A549 (cell line): ENCODE measurements at regions not wholly inside any gene's neighbourhood (a gene's known extent, or its start where the extent isn't known, plus 50 kb on each side); places are given as distances from the start of the nearest gene placed in this dataset.

Experiments used
- ATAC-seq, 2 experiments: fragments of 200-7000 bp in 1 of 2; fragments of >200 bp in 1 of 2; cut with Nextera tagmentation in 1 of 2; cut with Tn5 transposase in 1 of 2; 3 replicates each; pipeline versions ENCODE4 v1.8.0 to v1.9.1; 2018 to 2020; ENCODE audit warnings: mild to moderate bottlenecking in 1 of 2, moderate library complexity in 1 of 2
- CTCF ChIA-PET: fragments of 300-600 bp; sonication (Branson Sonifier 250); formaldehyde crosslinking; extraction: SDS; loops from one replicate; lab custom pipeline; 2021; ENCODE audit warnings: antibody characterized with exemption, inconsistent platforms; lab: Yijun Ruan, JAX
- POLR2A ChIA-PET: fragments of 350-600 bp; formaldehyde crosslinking; extraction: SDS; loops from one replicate; lab custom pipeline; 2021; ENCODE audit warnings: antibody characterized with exemption, inconsistent platforms; lab: Yijun Ruan, JAX
- DNase-seq, 2 experiments: peaks; one replicate each; pipeline versions ENCODE4 v3.0.0 to v3.0.0-alpha.2; 2011 to 2016; ENCODE audit warnings: low read depth in 1 of 2, low spot score in 1 of 2
- FAIRE-seq: peaks from 2 replicates; lab custom pipeline; 2011; peaks lifted over from hg19 to GRCh38; lab: Jason Lieb, UNC
- H3K27ac ChIP-seq, 2 experiments: fragments of >200 bp; sonication (Bioruptor Twin); formaldehyde crosslinking; 3 replicates each; pipeline ENCODE4 v1.5.1; 2016 to 2017
- H3K4me1 ChIP-seq: fragments of >200 bp; sonication (Bioruptor Twin); formaldehyde crosslinking; 3 replicates; pipeline ENCODE4 v1.6.1; 2016
- H3K4me2 ChIP-seq: fragments of >200 bp; sonication (Bioruptor Twin); formaldehyde crosslinking; 3 replicates; pipeline ENCODE4 v1.6.1; 2016
- H3K4me3 ChIP-seq: fragments of >200 bp; sonication (Bioruptor Twin); formaldehyde crosslinking; 3 replicates; pipeline ENCODE4 v1.5.1; 2016
- H3K9me3 ChIP-seq: fragments of >200 bp; sonication (Bioruptor Twin); formaldehyde crosslinking; 3 replicates; pipeline ENCODE4 v1.6.1; 2016
- CBX2 ChIP-seq: fragments of 200-600 bp; sonication (generic); IDR thresholded peaks from 2 replicates; pipeline ENCODE4 v1.6.1; 2016; ENCODE audit warnings: low read depth, mild to moderate bottlenecking, borderline replicate concordance
- CBX8 ChIP-seq: fragments of 200-600 bp; sonication (generic); IDR thresholded peaks from 2 replicates; pipeline ENCODE4 v1.6.1; 2016
- CHD2 ChIP-seq: fragments of 150-350 bp; IDR thresholded peaks from 2 replicates; pipeline ENCODE4 v1.6.1; 2014; ENCODE audit warnings: low read length; ENCODE audit not compliant: partially characterized antibody
- EHMT2 ChIP-seq: fragments of 200-600 bp; sonication (generic); IDR thresholded peaks from 2 replicates; pipeline ENCODE4 v1.6.1; 2016; ENCODE audit warnings: antibody characterized with exemption, low read depth, mild to moderate bottlenecking, moderate library complexity
- EP300 ChIP-seq, 2 experiments: fragments of >200 bp; sonication (Bioruptor Twin); formaldehyde crosslinking; IDR thresholded peaks; 2 replicates in 1 of 2; 3 replicates in 1 of 2; pipeline ENCODE4 v1.6.1; 2016 to 2017
- FOSL2 ChIP-seq, 2 experiments: fragments of 450-650 bp in 1 of 2; fragments of >200 bp in 1 of 2; sonication (Bioruptor Twin) in 1 of 2; formaldehyde crosslinking; IDR thresholded peaks; 2 replicates each; pipeline versions ENCODE4 v1.5.0 to v1.6.1; 2016 to 2020; ENCODE audit warnings: mild to moderate bottlenecking in 1 of 2, moderate library complexity in 1 of 2
- GATA3 ChIP-seq: IDR thresholded peaks from 2 replicates; pipeline ENCODE4 v1.6.1; 2012; ENCODE audit warnings: borderline replicate concordance
- HEYL ChIP-seq: fragments of 250-450 bp; sonication (Bioruptor Pico); IDR thresholded peaks from 2 replicates; pipeline ENCODE4 v1.8.0; 2021; ENCODE audit warnings: mild to moderate bottlenecking, moderate library complexity
- HOXB13 ChIP-seq: fragments of 250-450 bp; sonication (Bioruptor Pico); IDR thresholded peaks from 2 replicates; pipeline ENCODE4 v1.5.0; 2020; ENCODE audit warnings: low read depth, mild to moderate bottlenecking, moderate library complexity
- HOXB5 ChIP-seq: fragments of 250-450 bp; sonication (Bioruptor Pico); IDR thresholded peaks from 2 replicates; pipeline ENCODE4 v1.5.0; 2020; ENCODE audit warnings: mild to moderate bottlenecking, moderate library complexity
- KDM1A ChIP-seq: fragments of 200-600 bp; sonication (generic); IDR thresholded peaks from 2 replicates; pipeline ENCODE4 v1.6.1; 2016; ENCODE audit warnings: low read depth, mild to moderate bottlenecking
- MAFK ChIP-seq: fragments of 450-650 bp; IDR thresholded peaks from 2 replicates; pipeline ENCODE4 v1.6.1; 2014; ENCODE audit not compliant: partially characterized antibody
- RARB ChIP-seq: fragments of 250-450 bp; sonication (Bioruptor Pico); IDR thresholded peaks from 2 replicates; pipeline ENCODE4 v1.8.0; 2021; ENCODE audit warnings: mild to moderate bottlenecking, moderate library complexity
- RCOR1 ChIP-seq: fragments of 150-350 bp; IDR thresholded peaks from 2 replicates; pipeline ENCODE4 v1.6.1; 2014; ENCODE audit warnings: antibody characterized with exemption, low read length, low read depth
- RFX5 ChIP-seq: fragments of 450-650 bp; IDR thresholded peaks from 2 replicates; pipeline ENCODE4 v1.7.1; 2014; ENCODE audit warnings: antibody characterized with exemption, mild to moderate bottlenecking, moderate library complexity
- SMC3 ChIP-seq: fragments of >200 bp; sonication (Bioruptor Twin); formaldehyde crosslinking; IDR thresholded peaks from 3 replicates; pipeline ENCODE4 v1.6.1; 2018; ENCODE audit warnings: inconsistent platforms
- TFCP2L1 ChIP-seq: fragments of 250-450 bp; sonication (Bioruptor Pico); IDR thresholded peaks from 2 replicates; pipeline ENCODE4 v1.5.0; 2021; ENCODE audit warnings: mild to moderate bottlenecking
- TP53 ChIP-seq: fragments of 250-450 bp; sonication (Bioruptor Pico); IDR thresholded peaks from 2 replicates; pipeline ENCODE4 v1.5.0; 2021; ENCODE audit warnings: mild to moderate bottlenecking, moderate library complexity
- ZC3H11A ChIP-seq: fragments of 450-650 bp; IDR thresholded peaks from 2 replicates; pipeline ENCODE4 v1.6.1; 2014; ENCODE audit warnings: antibody characterized with exemption, mild to moderate bottlenecking
- ZNF302 ChIP-seq: fragments of 250-450 bp; sonication (Bioruptor Pico); IDR thresholded peaks from 2 replicates; pipeline ENCODE4 v1.9.0; 2021; ENCODE audit warnings: inconsistent platforms, mild to moderate bottlenecking, moderate library complexity
- WGBS: methylation state at CpG from one replicate; pipeline ENCODE4 v1.1.6; 2017; ENCODE audit errors: missing lambda C conversion rate; 5-methylcytosine and 5-hydroxymethylcytosine counted together
- TF ChIP-seq, protein P1 (sequence below): fragments of 250-450 bp; sonication (Bioruptor Pico); IDR thresholded peaks from 2 replicates; pipeline ENCODE4 v1.5.0; 2021; ENCODE audit warnings: mild to moderate bottlenecking, moderate library complexity, borderline replicate concordance
- TF ChIP-seq, protein P2 (sequence below): fragments of 250-450 bp; sonication (Bioruptor Pico); IDR thresholded peaks from 2 replicates; pipeline ENCODE4 v1.5.0; 2020; ENCODE audit warnings: low read depth, mild to moderate bottlenecking, moderate library complexity
- TF ChIP-seq, protein P3 (sequence below): IDR thresholded peaks from 2 replicates; pipeline ENCODE4 v1.6.1; 2012
- TF ChIP-seq, protein P4 (sequence below): fragments of >200 bp; sonication (Bioruptor Twin); formaldehyde crosslinking; IDR thresholded peaks from 3 replicates; pipeline ENCODE4 v1.6.1; 2016
- TF ChIP-seq, protein P5 (sequence below): fragments of 450-650 bp; IDR thresholded peaks from 2 replicates; pipeline ENCODE4 v1.6.1; 2014; ENCODE audit warnings: antibody characterized with exemption

DNA sequence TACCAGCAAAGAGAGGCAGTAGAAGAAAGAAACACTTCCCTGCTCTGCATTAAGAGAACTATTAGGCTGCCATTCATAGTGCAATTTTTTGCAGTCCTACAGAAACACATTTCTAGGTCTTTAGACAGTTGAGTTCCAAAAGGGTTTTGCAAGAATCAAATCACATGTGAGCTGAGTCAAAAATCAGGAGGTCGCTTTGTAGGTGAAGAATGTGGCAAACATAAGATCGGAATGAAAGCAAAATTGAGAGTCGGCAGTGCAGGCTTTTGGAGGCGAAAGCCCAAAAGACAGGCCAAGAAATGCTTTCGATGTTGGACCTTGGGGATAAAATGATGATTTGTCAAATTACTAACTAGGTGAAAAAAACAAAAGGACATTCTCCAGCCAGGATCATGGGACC, 213.5 kb upstream of the NRIP1 start:
- POLR2A ChIA-PET, result no interaction called here
- CTCF ChIA-PET, result interaction anchor here (1.2 kb wide), 1 partner anchor 29 kb away, joined by 3 read pairs; no protein-coding TSS in a partner anchor
- 0 out of 3 replicates have a peak, but pooled peaks cover 5% of the 10 kb centered on the region for H3K4me1 ChIP-seq
- ATAC-seq, result no peak
- FAIRE-seq, result no peak
- 99% methylated on average over 5 of the region's 5 CpGs for WGBS
- no peak overlapping the region for H3K4me3 ChIP-seq
- 0 out of 3 replicates have a peak, but pooled peaks cover 3% of the 10 kb centered on the region for H3K9me3 ChIP-seq
- no peak overlapping the region for H3K27ac ChIP-seq
- no peak overlapping the region for H3K4me2 ChIP-seq
- DNase-seq, result no peak
- TF ChIP-seq GATA3, result no peak
- no peak for TF ChIP-seq CBX8
- TF ChIP-seq HOXB13, result no peak
- TF ChIP-seq TP53 (CRISPR knock-in tag), result no peak
- no peak for TF ChIP-seq HEYL
- TF ChIP-seq RCOR1, result no peak
- no peak for TF ChIP-seq ZNF302 (CRISPR knock-in tag)
- no peak for TF ChIP-seq TFCP2L1 (CRISPR knock-in tag)
- TF ChIP-seq, protein P1, sequence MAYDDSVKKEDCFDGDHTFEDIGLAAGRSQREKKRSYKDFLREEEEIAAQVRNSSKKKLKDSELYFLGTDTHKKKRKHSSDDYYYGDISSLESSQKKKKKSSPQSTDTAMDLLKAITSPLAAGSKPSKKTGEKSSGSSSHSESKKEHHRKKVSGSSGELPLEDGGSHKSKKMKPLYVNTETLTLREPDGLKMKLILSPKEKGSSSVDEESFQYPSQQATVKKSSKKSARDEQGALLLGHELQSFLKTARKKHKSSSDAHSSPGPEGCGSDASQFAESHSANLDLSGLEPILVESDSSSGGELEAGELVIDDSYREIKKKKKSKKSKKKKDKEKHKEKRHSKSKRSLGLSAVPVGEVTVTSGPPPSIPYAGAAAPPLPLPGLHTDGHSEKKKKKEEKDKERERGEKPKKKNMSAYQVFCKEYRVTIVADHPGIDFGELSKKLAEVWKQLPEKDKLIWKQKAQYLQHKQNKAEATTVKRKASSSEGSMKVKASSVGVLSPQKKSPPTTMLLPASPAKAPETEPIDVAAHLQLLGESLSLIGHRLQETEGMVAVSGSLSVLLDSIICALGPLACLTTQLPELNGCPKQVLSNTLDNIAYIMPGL (CRISPR knock-in tag), result no peak
- no peak for TF ChIP-seq SMC3

DNA sequence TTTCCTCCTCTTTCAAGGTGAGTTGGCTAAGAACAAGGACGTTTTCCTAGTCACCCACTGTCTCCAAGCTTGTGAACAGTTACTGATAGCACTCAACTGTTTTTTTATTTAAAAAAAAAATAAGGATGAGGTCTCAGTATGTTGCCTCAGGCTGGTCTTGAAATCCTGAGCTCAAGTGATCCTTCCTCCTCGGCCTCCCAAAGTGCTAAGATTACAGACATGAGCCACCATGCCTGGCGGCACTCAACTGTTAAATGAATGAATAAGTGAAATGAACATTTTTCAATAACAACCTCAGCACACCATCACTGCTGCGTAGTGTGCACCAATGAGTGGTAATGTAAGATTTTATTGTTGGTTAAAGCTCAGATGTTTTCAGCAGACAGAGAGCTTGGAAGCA, 214.1 kb upstream of the NRIP1 start:
- ChIA-PET CTCF (interaction anchor here (1.2 kb wide), 1 partner anchor 30 kb away, joined by 3 read pairs; no protein-coding TSS in a partner anchor), POLR2A (no interaction called here)
- WGBS, result 64% methylated on average over 4 of the region's 4 CpGs
- H3K4me1 ChIP-seq, result 0 out of 3 replicates have a peak, but pooled peaks cover 5% of the 10 kb centered on the region
- 0 out of 3 replicates have a peak, but pooled peaks cover 3% of the 10 kb centered on the region for H3K9me3 ChIP-seq
- no peak for TF ChIP-seq SMC3
- no peak for TF ChIP-seq FOSL2 (IDR thresholded peaks at IDR 0.05)
- TF ChIP-seq FOSL2 (CRISPR knock-in tag; IDR thresholded peaks at IDR 0.05), result no peak
- no peak for TF ChIP-seq HOXB5
- TF ChIP-seq, protein P2, sequence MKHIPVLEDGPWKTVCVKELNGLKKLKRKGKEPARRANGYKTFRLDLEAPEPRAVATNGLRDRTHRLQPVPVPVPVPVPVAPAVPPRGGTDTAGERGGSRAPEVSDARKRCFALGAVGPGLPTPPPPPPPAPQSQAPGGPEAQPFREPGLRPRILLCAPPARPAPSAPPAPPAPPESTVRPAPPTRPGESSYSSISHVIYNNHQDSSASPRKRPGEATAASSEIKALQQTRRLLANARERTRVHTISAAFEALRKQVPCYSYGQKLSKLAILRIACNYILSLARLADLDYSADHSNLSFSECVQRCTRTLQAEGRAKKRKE (CRISPR knock-in tag), result no peak
- no peak for TF ChIP-seq KDM1A
- TF ChIP-seq, protein P3, sequence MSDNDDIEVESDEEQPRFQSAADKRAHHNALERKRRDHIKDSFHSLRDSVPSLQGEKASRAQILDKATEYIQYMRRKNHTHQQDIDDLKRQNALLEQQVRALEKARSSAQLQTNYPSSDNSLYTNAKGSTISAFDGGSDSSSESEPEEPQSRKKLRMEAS, result no peak
- TF ChIP-seq, protein P4, sequence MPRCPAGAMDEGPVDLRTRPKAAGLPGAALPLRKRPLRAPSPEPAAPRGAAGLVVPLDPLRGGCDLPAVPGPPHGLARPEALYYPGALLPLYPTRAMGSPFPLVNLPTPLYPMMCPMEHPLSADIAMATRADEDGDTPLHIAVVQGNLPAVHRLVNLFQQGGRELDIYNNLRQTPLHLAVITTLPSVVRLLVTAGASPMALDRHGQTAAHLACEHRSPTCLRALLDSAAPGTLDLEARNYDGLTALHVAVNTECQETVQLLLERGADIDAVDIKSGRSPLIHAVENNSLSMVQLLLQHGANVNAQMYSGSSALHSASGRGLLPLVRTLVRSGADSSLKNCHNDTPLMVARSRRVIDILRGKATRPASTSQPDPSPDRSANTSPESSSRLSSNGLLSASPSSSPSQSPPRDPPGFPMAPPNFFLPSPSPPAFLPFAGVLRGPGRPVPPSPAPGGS, result no peak
- TF ChIP-seq CBX2, result no peak
- no peak for TF ChIP-seq RFX5
- TF ChIP-seq, protein P5, sequence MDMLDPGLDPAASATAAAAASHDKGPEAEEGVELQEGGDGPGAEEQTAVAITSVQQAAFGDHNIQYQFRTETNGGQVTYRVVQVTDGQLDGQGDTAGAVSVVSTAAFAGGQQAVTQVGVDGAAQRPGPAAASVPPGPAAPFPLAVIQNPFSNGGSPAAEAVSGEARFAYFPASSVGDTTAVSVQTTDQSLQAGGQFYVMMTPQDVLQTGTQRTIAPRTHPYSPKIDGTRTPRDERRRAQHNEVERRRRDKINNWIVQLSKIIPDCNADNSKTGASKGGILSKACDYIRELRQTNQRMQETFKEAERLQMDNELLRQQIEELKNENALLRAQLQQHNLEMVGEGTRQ, result no peak
- TF ChIP-seq EP300 (IDR thresholded peaks at IDR 0.05), result no peak
- TF ChIP-seq CHD2, result no peak
- no peak for TF ChIP-seq EHMT2
- no peak for TF ChIP-seq MAFK
- TF ChIP-seq ZNF302 (CRISPR knock-in tag), result no peak
- no peak for TF ChIP-seq ZC3H11A
- TF ChIP-seq GATA3, result no peak
- TF ChIP-seq RARB (CRISPR knock-in tag), result no peak
- H3K4me3 ChIP-seq, result no peak overlapping the region
- H3K4me2 ChIP-seq, result no peak overlapping the region
- FAIRE-seq (no peak), DNase-seq (no peak), ATAC-seq (no peak)
- no peak overlapping the region for H3K27ac ChIP-seq
